GM18858 (cell line): ENCODE measurements at regions not wholly inside any gene's neighbourhood (a gene's known extent, or its start where the extent isn't known, plus 50 kb on each side); places are given as distances from the start of the nearest gene placed in this dataset.

Experiments used
- ATAC-seq: cut with Tn5 transposase; IDR thresholded peaks from one replicate; pipeline ENCODE4 v1.9.1; 2021; ENCODE audit not compliant: unreplicated experiment

- no peak for ATAC-seq
These were observed 114.5 kb downstream of the RXFP2 start for GRCh38 chr13:31853643-31854326.

GRCh38 chr13:31859571-31859970, 120.2 kb downstream of the RXFP2 start:
- peak; percentile 45 for ATAC-seq

GRCh38 chr13:31860002-31860401, 120.7 kb downstream of the RXFP2 start:
- ATAC-seq: no peak

- ATAC-seq: peak; percentile 54
These were observed 123.5 kb downstream of the RXFP2 start for GRCh38 chr13:31862828-31863227.

- ATAC-seq: no peak
These were observed 125.0 kb downstream of the RXFP2 start for GRCh38 chr13:31864307-31864706.

- no peak for ATAC-seq
These were observed 126.8 kb downstream of the RXFP2 start for GRCh38 chr13:31866099-31866498.

GRCh38 chr13:31867709-31868108, 128.4 kb downstream of the RXFP2 start:
- no peak for ATAC-seq

- no peak for ATAC-seq
These were observed 130.3 kb downstream of the RXFP2 start for GRCh38 chr13:31869582-31869981.

GRCh38 chr13:31870511-31870910, 131.2 kb downstream of the RXFP2 start:
- ATAC-seq: no peak

- no peak for ATAC-seq
These were observed 133.8 kb downstream of the RXFP2 start for GRCh38 chr13:31873145-31873544.

- ATAC-seq: no peak
These were observed 135.8 kb downstream of the RXFP2 start for GRCh38 chr13:31875134-31875533.

- ATAC-seq: no peak
These were observed 138.7 kb downstream of the RXFP2 start for GRCh38 chr13:31878052-31878451.

- no peak for ATAC-seq
These were observed 139.2 kb downstream of the RXFP2 start for GRCh38 chr13:31878495-31878894.

GRCh38 chr13:31878955-31879354, 139.6 kb downstream of the RXFP2 start:
- no peak for ATAC-seq

- ATAC-seq: peak; percentile 50
These were observed 141.6 kb downstream of the RXFP2 start for GRCh38 chr13:31880851-31881494.

GRCh38 chr13:31881495-31881882, 142.2 kb downstream of the RXFP2 start:
- ATAC-seq: no peak

GRCh38 chr13:31882794-31883193, 143.5 kb downstream of the RXFP2 start:
- no peak for ATAC-seq

- ATAC-seq: no peak
These were observed 145.2 kb downstream of the RXFP2 start for GRCh38 chr13:31884556-31884955.

GRCh38 chr13:31885994-31886393, 145.6 kb upstream of the FRY start:
- ATAC-seq: no peak

- ATAC-seq: no peak
These were observed 144.3 kb upstream of the FRY start for GRCh38 chr13:31887286-31887685.

GRCh38 chr13:31890946-31891345, 140.6 kb upstream of the FRY start:
- ATAC-seq: no peak

- ATAC-seq: no peak
These were observed 140.1 kb upstream of the FRY start for GRCh38 chr13:31891472-31891871.

GRCh38 chr13:31894931-31895330, 136.6 kb upstream of the FRY start:
- no peak for ATAC-seq
